HG03521 (cell line): ENCODE measurements at regions not wholly inside any gene's neighbourhood (a gene's known extent, or its start where the extent isn't known, plus 50 kb on each side); places are given as distances from the start of the nearest gene placed in this dataset.

Experiments
- ATAC-seq: cut with Tn5 transposase; IDR thresholded peaks from one replicate; pipeline ENCODE4 v1.9.1; 2021; ENCODE audit warnings: mild to moderate bottlenecking, moderate library complexity; ENCODE audit not compliant: unreplicated experiment

- peak; percentile 59 for ATAC-seq
Observed at GRCh38 chr18:77560341-77560992, 310.8 kb downstream of the GALR1 start.

- ATAC-seq, result no peak
Observed at GRCh38 chr18:77566604-77567003, 317.0 kb downstream of the GALR1 start.

- no peak for ATAC-seq
Observed at GRCh38 chr18:77567205-77567604, 317.6 kb downstream of the GALR1 start.

- ATAC-seq, result no peak
Observed at GRCh38 chr18:77571743-77572142, 322.1 kb downstream of the GALR1 start.

- no peak for ATAC-seq
Observed at GRCh38 chr18:77572537-77572936, 322.9 kb downstream of the GALR1 start.

- ATAC-seq, result no peak
Observed at GRCh38 chr18:77573571-77573970, 323.9 kb downstream of the GALR1 start.

GRCh38 chr18:77590943-77591515 lies 341.4 kb downstream of the GALR1 start:
- ATAC-seq, result no peak

GRCh38 chr18:77597726-77598125 lies 348.1 kb downstream of the GALR1 start:
- ATAC-seq, result no peak

- ATAC-seq, result no peak
Observed at GRCh38 chr18:77600674-77601073, 351.0 kb downstream of the GALR1 start.

GRCh38 chr18:77601567-77601966 lies 351.9 kb downstream of the GALR1 start:
- no peak for ATAC-seq

GRCh38 chr18:77607087-77607486 lies 357.4 kb downstream of the GALR1 start:
- no peak for ATAC-seq

GRCh38 chr18:77608807-77609206 lies 359.2 kb downstream of the GALR1 start:
- ATAC-seq, result no peak

- no peak for ATAC-seq
Observed at GRCh38 chr18:77617694-77618093, 368.0 kb downstream of the GALR1 start.

GRCh38 chr18:77619525-77619924 lies 369.9 kb downstream of the GALR1 start:
- no peak for ATAC-seq

- ATAC-seq, result no peak
Observed at GRCh38 chr18:77622009-77622692, 372.5 kb downstream of the GALR1 start.

- ATAC-seq, result no peak
Observed at GRCh38 chr18:77632758-77633157, 383.1 kb downstream of the GALR1 start.

- no peak for ATAC-seq
Observed at GRCh38 chr18:77634494-77634893, 384.8 kb downstream of the GALR1 start.

GRCh38 chr18:77635451-77635850 lies 385.8 kb downstream of the GALR1 start:
- no peak for ATAC-seq

GRCh38 chr18:77635858-77636257 lies 386.2 kb downstream of the GALR1 start:
- ATAC-seq, result no peak

- ATAC-seq, result no peak
Observed at GRCh38 chr18:77645170-77645872, 395.7 kb downstream of the GALR1 start.

- no peak for ATAC-seq
Observed at GRCh38 chr18:77647472-77647871, 397.8 kb downstream of the GALR1 start.

GRCh38 chr18:77648411-77648810 lies 398.8 kb downstream of the GALR1 start:
- no peak for ATAC-seq
